ENCODE measurements at regions not wholly inside any gene's neighbourhood (a gene's known extent, or its start where the extent isn't known, plus 50 kb on each side); places are given as distances from the start of the nearest gene placed in this dataset.
A peak's percentile ranks its signal among the peaks of the same experiment; 100 is the strongest.

GRCh38 chr14:57066887-57067513, 201.7 kb downstream of the EXOC5 start:
- no peak for TF ChIP-seq POLR2AphosphoS5 (IDR thresholded peaks at IDR 0.05)
- peak in 6 of 11 experiments; percentile 9 to 47 (median 36) for TF ChIP-seq CTCF (IDR thresholded peaks at IDR 0.05 in 8 of 11, conservative IDR thresholded peaks at IDR 0.05 in 3 of 11)
- intact Hi-C loops (cut with DNase I; ENCODE audit: low total_unique reads), result no loop called here
- Histone ChIP-seq H3K36me3 (no peaks in the 10 kb centered on the region), H3K27ac (no peak overlapping the region), H3K4me1 (no peaks in the 10 kb centered on the region), H3K9me3 (no peaks in the 10 kb centered on the region), H3K4me3 (no peak overlapping the region), H3K27me3 (replicated peaks in 1 of 7) (peaks cover 0 to 32% (median 9%) of the 10 kb centered on the region in 7 donors)
- DNase-seq, result no peak
- 7 to 12% (median 11%) methylated on average over 12 of the region's 12 CpGs for WGBS, 5 donors

GRCh38 chr14:57066463-57066862, 202.2 kb downstream of the EXOC5 start:
- Histone ChIP-seq H3K4me1 (no peaks in the 10 kb centered on the region), H3K27ac (no peak overlapping the region), H3K9me3 (no peaks in the 10 kb centered on the region), H3K4me3 (no peak overlapping the region), H3K36me3 (no peaks in the 10 kb centered on the region), H3K27me3 (replicated peaks in 1 of 7) (peaks cover 0 to 32% (median 9%) of the 10 kb centered on the region in 7 donors)
- WGBS, 5 donors, result 57 to 65% (median 62%) methylated on average over 4 of the region's 4 CpGs
- intact Hi-C loops (cut with DNase I; ENCODE audit: low total_unique reads), result no loop called here
- TF ChIP-seq CTCF (IDR thresholded peaks at IDR 0.05 in 8 of 11, conservative IDR thresholded peaks at IDR 0.05 in 3 of 11), result no peak
- TF ChIP-seq POLR2AphosphoS5 (IDR thresholded peaks at IDR 0.05), result no peak
- TF ChIP-seq POLR2A (IDR thresholded peaks at IDR 0.05), result no peak
- no peak for DNase-seq

GRCh38 chr14:57061009-57061711, 207.5 kb downstream of the EXOC5 start:
- peaks cover 0 to 9% (median 0%) of the 10 kb centered on the region in 6 donors for H3K4me1 ChIP-seq
- no peak overlapping the region for H3K27ac ChIP-seq
- H3K36me3 ChIP-seq, result no peaks in the 10 kb centered on the region
- no peaks in the 10 kb centered on the region for H3K9me3 ChIP-seq
- WGBS, 5 donors, result 84 to 94% (median 89%) methylated on average over 5 of the region's 5 CpGs
- TF ChIP-seq POLR2A (IDR thresholded peaks at IDR 0.05) (no peak), POLR2AphosphoS5 (IDR thresholded peaks at IDR 0.05) (no peak), CTCF (IDR thresholded peaks at IDR 0.05 in 8 of 11, conservative IDR thresholded peaks at IDR 0.05 in 3 of 11) (no peak)
- H3K27me3 ChIP-seq (replicated peaks in 1 of 7), result no peaks in the 10 kb centered on the region
- DNase-seq, result no peak
- intact Hi-C loops (cut with DNase I; ENCODE audit: low total_unique reads), result no loop called here
- H3K4me3 ChIP-seq, result no peak overlapping the region

GRCh38 chr14:57060276-57060955, 208.3 kb downstream of the EXOC5 start:
- no peak for DNase-seq
- H3K27me3 ChIP-seq (replicated peaks in 1 of 7), result no peaks in the 10 kb centered on the region
- no peak overlapping the region for H3K4me3 ChIP-seq
- intact Hi-C loops (cut with DNase I; ENCODE audit: low total_unique reads), result no loop called here
- H3K36me3 ChIP-seq, result no peaks in the 10 kb centered on the region
- no peaks in the 10 kb centered on the region for H3K9me3 ChIP-seq
- H3K27ac ChIP-seq, result peak overlapping the region in 1 of 8 donors; percentile 2
- WGBS, 5 donors, result 55 to 65% (median 62%) methylated on average over 6 of the region's 6 CpGs
- TF ChIP-seq CTCF (IDR thresholded peaks at IDR 0.05 in 8 of 11, conservative IDR thresholded peaks at IDR 0.05 in 3 of 11) (no peak), POLR2A (IDR thresholded peaks at IDR 0.05) (no peak), POLR2AphosphoS5 (IDR thresholded peaks at IDR 0.05) (no peak)
- peaks cover 0 to 9% (median 0%) of the 10 kb centered on the region in 6 donors for H3K4me1 ChIP-seq

Measured in spleen (tissue), 11 donors.